ENCODE measurements at regions not wholly inside any gene's neighbourhood (a gene's known extent, or its start where the extent isn't known, plus 50 kb on each side); places are given as distances from the start of the nearest gene placed in this dataset.

DNA sequence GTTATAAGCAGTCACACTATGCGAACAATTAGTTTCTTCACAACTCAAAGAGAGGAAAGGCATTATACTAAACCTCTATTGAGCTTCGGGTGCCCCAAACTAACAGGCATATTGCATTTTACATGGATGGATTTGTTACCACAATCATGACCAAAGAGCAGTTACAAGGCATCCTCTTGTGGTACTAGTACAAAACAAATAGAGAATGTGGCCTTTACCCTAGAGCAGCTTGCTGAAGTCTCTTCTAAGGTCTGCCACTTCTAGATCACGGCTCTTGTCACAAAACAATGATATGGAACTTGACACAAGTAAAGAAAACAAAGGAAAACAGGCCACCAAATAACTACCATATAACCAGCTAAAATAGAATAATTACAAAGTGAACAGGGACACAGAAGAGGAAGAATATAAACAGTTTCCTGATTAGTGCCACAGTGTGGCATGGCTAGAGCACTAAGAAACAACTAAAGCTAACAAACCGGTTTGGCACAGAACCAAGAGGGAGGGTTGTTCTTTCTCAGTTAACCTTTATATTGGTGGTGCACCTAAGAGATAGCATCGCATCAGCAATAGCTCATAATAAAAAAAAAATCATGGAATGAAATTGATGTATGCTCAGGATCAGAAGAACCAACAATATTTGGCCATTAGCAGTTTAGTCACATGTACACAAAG, 209.7 kb upstream of the ATP2B1 start:
- Histone ChIP-seq H3K4me1 (ENCODE audit: low read depth) (no peaks in the 10 kb centered on the region), H3K36me3 (ENCODE audit: low read depth) (no peaks in the 10 kb centered on the region), H3K9me3 (no peaks in the 10 kb centered on the region), H3K4me3 (no peak overlapping the region)
- ATAC-seq, result peak; percentile 94
- TF ChIP-seq, protein P1, sequence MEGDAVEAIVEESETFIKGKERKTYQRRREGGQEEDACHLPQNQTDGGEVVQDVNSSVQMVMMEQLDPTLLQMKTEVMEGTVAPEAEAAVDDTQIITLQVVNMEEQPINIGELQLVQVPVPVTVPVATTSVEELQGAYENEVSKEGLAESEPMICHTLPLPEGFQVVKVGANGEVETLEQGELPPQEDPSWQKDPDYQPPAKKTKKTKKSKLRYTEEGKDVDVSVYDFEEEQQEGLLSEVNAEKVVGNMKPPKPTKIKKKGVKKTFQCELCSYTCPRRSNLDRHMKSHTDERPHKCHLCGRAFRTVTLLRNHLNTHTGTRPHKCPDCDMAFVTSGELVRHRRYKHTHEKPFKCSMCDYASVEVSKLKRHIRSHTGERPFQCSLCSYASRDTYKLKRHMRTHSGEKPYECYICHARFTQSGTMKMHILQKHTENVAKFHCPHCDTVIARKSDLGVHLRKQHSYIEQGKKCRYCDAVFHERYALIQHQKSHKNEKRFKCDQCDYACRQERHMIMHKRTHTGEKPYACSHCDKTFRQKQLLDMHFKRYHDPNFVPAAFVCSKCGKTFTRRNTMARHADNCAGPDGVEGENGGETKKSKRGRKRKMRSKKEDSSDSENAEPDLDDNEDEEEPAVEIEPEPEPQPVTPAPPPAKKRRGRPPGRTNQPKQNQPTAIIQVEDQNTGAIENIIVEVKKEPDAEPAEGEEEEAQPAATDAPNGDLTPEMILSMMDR (IDR thresholded peaks at IDR 0.05), result no peak
- peak in 1 of 3 donors; percentile 87 for DNase-seq
- intact Hi-C loops (cut with DNase I, micrococcal nuclease), result no loop called here

GRCh38 chr12:89909753-89910152, 201.1 kb upstream of the ATP2B1 start:
- intact Hi-C loops (cut with DNase I, micrococcal nuclease), result no loop called here
- no peaks in the 10 kb centered on the region for H3K36me3 ChIP-seq (ENCODE audit: low read depth)
- no peak overlapping the region for H3K4me3 ChIP-seq
- TF ChIP-seq, protein P1 (IDR thresholded peaks at IDR 0.05), result no peak
- H3K4me1 ChIP-seq (ENCODE audit: low read depth), result no peaks in the 10 kb centered on the region
- H3K9me3 ChIP-seq, result peaks cover 10% of the 10 kb centered on the region
- no peak for DNase-seq
- ATAC-seq, result no peak

- no peaks in the 10 kb centered on the region for H3K4me1 ChIP-seq (ENCODE audit: low read depth)
- no peak for ATAC-seq
- no peak overlapping the region for H3K4me3 ChIP-seq
- DNase-seq, result no peak
- H3K9me3 ChIP-seq, result peaks cover 7% of the 10 kb centered on the region
- intact Hi-C loops (cut with DNase I, micrococcal nuclease), result no loop called here
- no peaks in the 10 kb centered on the region for H3K36me3 ChIP-seq (ENCODE audit: low read depth)
- TF ChIP-seq, protein P1 (IDR thresholded peaks at IDR 0.05), result no peak
Measured at GRCh38 chr12:89907659-89908058, 199.0 kb upstream of the ATP2B1 start.

GRCh38 chr12:89906824-89907223, 198.2 kb upstream of the ATP2B1 start:
- TF ChIP-seq, protein P1 (IDR thresholded peaks at IDR 0.05), result no peak
- no peak for DNase-seq
- intact Hi-C loops (cut with DNase I, micrococcal nuclease), result no loop called here
- Histone ChIP-seq H3K4me1 (ENCODE audit: low read depth) (no peaks in the 10 kb centered on the region), H3K36me3 (ENCODE audit: low read depth) (no peaks in the 10 kb centered on the region), H3K9me3 (no peaks in the 10 kb centered on the region), H3K4me3 (no peak overlapping the region)
- ATAC-seq, result no peak

DNA sequence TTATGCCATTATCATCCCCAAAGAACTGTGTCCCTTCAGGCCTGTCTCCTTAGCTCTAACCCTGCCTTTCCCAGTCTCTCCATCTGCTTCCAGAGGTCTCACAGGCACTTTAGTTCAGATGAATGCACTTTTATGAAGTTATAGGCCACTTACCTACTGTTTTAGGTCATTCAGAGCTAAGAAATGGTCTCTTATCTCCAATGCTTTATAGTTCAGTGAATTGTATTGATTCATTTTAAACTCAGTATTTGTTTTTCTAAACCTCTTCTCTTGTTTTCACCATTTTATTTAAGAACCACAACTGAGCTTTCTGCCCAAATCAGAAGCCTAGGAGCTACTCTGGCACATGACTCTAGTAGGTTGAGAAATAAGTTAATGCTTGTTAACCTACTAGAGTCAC, 197.5 kb upstream of the ATP2B1 start:
- no peak overlapping the region for H3K4me3 ChIP-seq
- no peak for ATAC-seq
- DNase-seq, result no peak
- no peaks in the 10 kb centered on the region for H3K9me3 ChIP-seq
- TF ChIP-seq, protein P1 (IDR thresholded peaks at IDR 0.05), result no peak
- H3K36me3 ChIP-seq (ENCODE audit: low read depth), result no peaks in the 10 kb centered on the region
- no peaks in the 10 kb centered on the region for H3K4me1 ChIP-seq (ENCODE audit: low read depth)
- intact Hi-C loops (cut with DNase I, micrococcal nuclease), result no loop called here

Measured in mucosa of descending colon (tissue), 3 donors.